Omental fat pad (tissue), 3 donors: ENCODE measurements at regions not wholly inside any gene's neighbourhood (a gene's known extent, or its start where the extent isn't known, plus 50 kb on each side); places are given as distances from the start of the nearest gene placed in this dataset.

ENCODE experiments used
- ATAC-seq: fragments of 150-250 bp; one replicate; pipeline ENCODE4 v1.9.1; 2016; ENCODE audit warnings: mild to moderate bottlenecking, moderate library complexity; ENCODE audit not compliant: low FRiP score
- DNase-seq: peaks from one replicate; pipeline ENCODE4 v3.0.0-alpha.2; 2019; ENCODE audit warnings: low spot score
- TF ChIP-seq, protein P1 (sequence below), 3 donors: fragments of 450-650 bp; IDR thresholded peaks; one replicate each; pipeline ENCODE4 v1.5.1; 2016 to 2017; ENCODE audit warnings: antibody characterized with exemption in 3 of 3, mild to moderate bottlenecking in 3 of 3, moderate library complexity in 2 of 3

DNA sequence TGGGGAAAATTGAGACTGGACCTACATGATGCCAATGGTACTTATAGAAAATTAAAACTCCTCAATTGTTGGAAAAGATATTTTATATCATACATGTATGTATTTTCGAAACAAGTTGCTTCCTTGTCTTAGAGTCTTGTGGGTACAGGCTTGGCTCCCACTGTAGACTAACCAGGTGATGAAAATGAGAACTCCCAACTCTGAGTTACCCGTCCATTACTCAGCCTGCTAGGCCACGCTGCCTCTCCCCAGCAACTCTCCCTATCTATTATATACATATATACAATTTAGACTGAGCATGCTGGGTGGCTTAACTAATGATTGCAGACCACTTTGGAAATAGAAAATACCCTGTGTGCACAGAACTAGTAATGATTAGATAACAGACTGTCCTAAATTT is 628.7 kb downstream of the LMO4 start:
- TF ChIP-seq, protein P1, sequence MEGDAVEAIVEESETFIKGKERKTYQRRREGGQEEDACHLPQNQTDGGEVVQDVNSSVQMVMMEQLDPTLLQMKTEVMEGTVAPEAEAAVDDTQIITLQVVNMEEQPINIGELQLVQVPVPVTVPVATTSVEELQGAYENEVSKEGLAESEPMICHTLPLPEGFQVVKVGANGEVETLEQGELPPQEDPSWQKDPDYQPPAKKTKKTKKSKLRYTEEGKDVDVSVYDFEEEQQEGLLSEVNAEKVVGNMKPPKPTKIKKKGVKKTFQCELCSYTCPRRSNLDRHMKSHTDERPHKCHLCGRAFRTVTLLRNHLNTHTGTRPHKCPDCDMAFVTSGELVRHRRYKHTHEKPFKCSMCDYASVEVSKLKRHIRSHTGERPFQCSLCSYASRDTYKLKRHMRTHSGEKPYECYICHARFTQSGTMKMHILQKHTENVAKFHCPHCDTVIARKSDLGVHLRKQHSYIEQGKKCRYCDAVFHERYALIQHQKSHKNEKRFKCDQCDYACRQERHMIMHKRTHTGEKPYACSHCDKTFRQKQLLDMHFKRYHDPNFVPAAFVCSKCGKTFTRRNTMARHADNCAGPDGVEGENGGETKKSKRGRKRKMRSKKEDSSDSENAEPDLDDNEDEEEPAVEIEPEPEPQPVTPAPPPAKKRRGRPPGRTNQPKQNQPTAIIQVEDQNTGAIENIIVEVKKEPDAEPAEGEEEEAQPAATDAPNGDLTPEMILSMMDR (IDR thresholded peaks at IDR 0.05), result no peak
- ATAC-seq (no peak), DNase-seq (no peak)

GRCh38 chr1:87958201-87958600 is 629.5 kb downstream of the LMO4 start:
- no peak for ATAC-seq
- DNase-seq, result no peak
- TF ChIP-seq, protein P1 (IDR thresholded peaks at IDR 0.05), result no peak

GRCh38 chr1:87958716-87959115 is 630.0 kb downstream of the LMO4 start:
- TF ChIP-seq, protein P1 (IDR thresholded peaks at IDR 0.05), result no peak
- DNase-seq, result no peak
- no peak for ATAC-seq

GRCh38 chr1:87959236-87959635 is 630.6 kb downstream of the LMO4 start:
- DNase-seq, result no peak
- no peak for ATAC-seq
- TF ChIP-seq, protein P1 (IDR thresholded peaks at IDR 0.05), result no peak

DNA sequence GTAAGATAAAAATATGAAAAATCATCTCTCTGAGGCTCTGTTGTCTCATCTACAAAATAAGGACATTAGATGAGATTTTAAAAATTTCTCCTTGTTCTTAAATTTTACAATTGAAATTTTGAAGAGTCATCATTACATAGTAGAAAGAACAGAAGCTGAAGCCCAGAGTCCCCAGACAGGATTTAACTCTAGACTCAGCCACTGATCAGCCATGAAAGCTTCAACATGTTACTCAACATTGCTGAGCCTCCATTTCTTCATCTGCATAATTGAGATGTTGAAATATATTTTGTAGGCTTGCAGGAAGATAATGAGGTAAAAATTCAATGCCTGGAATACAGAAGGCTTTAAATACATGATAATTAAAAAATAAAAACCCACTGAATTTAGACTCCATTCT is 633.3 kb downstream of the LMO4 start:
- DNase-seq, result no peak
- ATAC-seq, result no peak
- TF ChIP-seq, protein P1 (IDR thresholded peaks at IDR 0.05), result no peak

- TF ChIP-seq, protein P1 (IDR thresholded peaks at IDR 0.05), result no peak
- DNase-seq (no peak), ATAC-seq (no peak)
These were observed 634.9 kb downstream of the LMO4 start for GRCh38 chr1:87963556-87963955.

GRCh38 chr1:87965193-87965592 is 636.5 kb downstream of the LMO4 start:
- DNase-seq, result no peak
- TF ChIP-seq, protein P1 (IDR thresholded peaks at IDR 0.05), result no peak
- ATAC-seq, result no peak
